HG03095 (cell line): ENCODE measurements at regions not wholly inside any gene's neighbourhood (a gene's known extent, or its start where the extent isn't known, plus 50 kb on each side); places are given as distances from the start of the nearest gene placed in this dataset.
"Not testable (repeated sequence)": the region's sequence is repeated elsewhere in the genome, so short reads cannot be mapped to it uniquely, and the experiment has no call there.

ENCODE experiments used
- ATAC-seq: cut with Tn5 transposase; IDR thresholded peaks from one replicate; pipeline ENCODE4 v1.9.1; 2021; ENCODE audit warnings: moderate library complexity; ENCODE audit not compliant: unreplicated experiment

GRCh38 chr22:49677495-49677889 is 150.2 kb downstream of the BRD1 start:
- no peak for ATAC-seq

- ATAC-seq: no peak
Measured at GRCh38 chr22:49676783-49677494, 150.7 kb downstream of the BRD1 start.

- ATAC-seq: no peak
Measured at GRCh38 chr22:49676230-49676629, 151.4 kb downstream of the BRD1 start.

- no peak for ATAC-seq
Measured at GRCh38 chr22:49674479-49675050, 153.1 kb downstream of the BRD1 start.

- no peak for ATAC-seq
Measured at GRCh38 chr22:49673048-49673447, 154.6 kb downstream of the BRD1 start.

- ATAC-seq: no peak
Measured at GRCh38 chr22:49672014-49672516, 155.6 kb downstream of the BRD1 start.

- no peak for ATAC-seq
Measured at GRCh38 chr22:49671331-49672013, 156.2 kb downstream of the BRD1 start.

- no peak for ATAC-seq
Measured at GRCh38 chr22:49670456-49671330, 157.0 kb downstream of the BRD1 start.

- not testable (repeated sequence) for ATAC-seq
Measured at GRCh38 chr22:49669969-49670455, 157.7 kb downstream of the BRD1 start.

- not testable (repeated sequence) for ATAC-seq
Measured at GRCh38 chr22:49669427-49669968, 158.2 kb downstream of the BRD1 start.

GRCh38 chr22:49668402-49668801 is 159.3 kb downstream of the BRD1 start:
- ATAC-seq: no peak

GRCh38 chr22:49667236-49667635 is 160.4 kb downstream of the BRD1 start:
- no peak for ATAC-seq

- no peak for ATAC-seq
Measured at GRCh38 chr22:49666146-49666809, 161.4 kb downstream of the BRD1 start.

GRCh38 chr22:49664891-49665290 is 162.8 kb downstream of the BRD1 start:
- ATAC-seq: no peak

- no peak for ATAC-seq
Measured at GRCh38 chr22:49664371-49664881, 163.2 kb downstream of the BRD1 start.

- ATAC-seq: no peak
Measured at GRCh38 chr22:49663823-49664222, 163.8 kb downstream of the BRD1 start.

- ATAC-seq: no peak
Measured at GRCh38 chr22:49663311-49663711, 164.4 kb downstream of the BRD1 start.

GRCh38 chr22:49662681-49663080 is 165.0 kb downstream of the BRD1 start:
- ATAC-seq: no peak

GRCh38 chr22:49660794-49661781 is 166.6 kb downstream of the BRD1 start:
- no peak for ATAC-seq
